Colonic mucosa (tissue), 4 donors: ENCODE measurements at regions not wholly inside any gene's neighbourhood (a gene's known extent, or its start where the extent isn't known, plus 50 kb on each side); places are given as distances from the start of the nearest gene placed in this dataset.

Experiments used
- DNase-seq: peaks from one replicate; pipeline ENCODE4 v3.0.0-alpha.2; 2020
- H3K27ac ChIP-seq: fragments of 200-600 bp; one replicate; pipeline ENCODE4 v1.8.0; 2021
- H3K27me3 ChIP-seq: fragments of 200-600 bp; one replicate; pipeline ENCODE4 v1.8.0; 2021
- H3K36me3 ChIP-seq: fragments of 200-600 bp; one replicate; pipeline ENCODE4 v1.8.0; 2021
- H3K4me1 ChIP-seq: fragments of 200-600 bp; one replicate; pipeline ENCODE4 v1.8.0; 2021; ENCODE audit warnings: mild to moderate bottlenecking
- H3K4me3 ChIP-seq: fragments of 200-600 bp; one replicate; pipeline ENCODE4 v1.8.0; 2021
- H3K9ac ChIP-seq, 2 donors: one replicate each; pipeline ENCODE4 v1.7.0; 2013; ENCODE audit warnings: control low read depth in 2 of 2, low read depth in 2 of 2, low read length in 2 of 2
- H3K9me3 ChIP-seq: fragments of 200-600 bp; one replicate; pipeline ENCODE4 v1.8.0; 2021
- CTCF ChIP-seq: fragments of 200-600 bp; IDR thresholded peaks from one replicate; pipeline ENCODE4 v1.8.0; 2022; ENCODE audit warnings: antibody characterized with exemption, mild to moderate bottlenecking
- intact Hi-C: fragments of 100-400 bp; cut with DNase I; formaldehyde crosslinking; loops from one replicate; pipeline ENCODE4 v1.14.1; 2022
- donor health status: healthy.
- donor health status: DM: no; HTN: no; CAD: no.
- donor health status: DM: no; HTN: no; CAD: no.

GRCh38 chr17:71741836-71742235 is 379.0 kb upstream of the SOX9 start:
- H3K27me3 ChIP-seq: no peaks in the 10 kb centered on the region
- H3K4me3 ChIP-seq: no peak overlapping the region
- no peak for DNase-seq
- no peak overlapping the region for H3K27ac ChIP-seq
- H3K36me3 ChIP-seq: no peaks in the 10 kb centered on the region
- intact Hi-C loops: no loop called here
- H3K9ac ChIP-seq: no peak overlapping the region
- no peaks in the 10 kb centered on the region for H3K4me1 ChIP-seq
- no peak for TF ChIP-seq CTCF
- no peaks in the 10 kb centered on the region for H3K9me3 ChIP-seq

- no peak for DNase-seq
- H3K27me3 ChIP-seq: no peaks in the 10 kb centered on the region
- no peak overlapping the region for H3K9ac ChIP-seq
- no peak overlapping the region for H3K4me3 ChIP-seq
- no peaks in the 10 kb centered on the region for H3K9me3 ChIP-seq
- no peaks in the 10 kb centered on the region for H3K4me1 ChIP-seq
- H3K27ac ChIP-seq: no peak overlapping the region
- intact Hi-C loops: no loop called here
- no peaks in the 10 kb centered on the region for H3K36me3 ChIP-seq
- no peak for TF ChIP-seq CTCF
These were observed 371.9 kb upstream of the SOX9 start for GRCh38 chr17:71748872-71749271.

- intact Hi-C loops: no loop called here
- Histone ChIP-seq H3K9me3 (no peaks in the 10 kb centered on the region), H3K4me1 (no peaks in the 10 kb centered on the region), H3K4me3 (no peak overlapping the region), H3K9ac (no peak overlapping the region), H3K27me3 (no peaks in the 10 kb centered on the region), H3K36me3 (no peaks in the 10 kb centered on the region), H3K27ac (no peak overlapping the region)
- no peak for DNase-seq
- no peak for TF ChIP-seq CTCF
These were observed 367.8 kb upstream of the SOX9 start for GRCh38 chr17:71753070-71753469.

GRCh38 chr17:71757156-71757555 is 363.7 kb upstream of the SOX9 start:
- no peak for TF ChIP-seq CTCF
- no peak overlapping the region for H3K27ac ChIP-seq
- H3K36me3 ChIP-seq: no peaks in the 10 kb centered on the region
- no peaks in the 10 kb centered on the region for H3K27me3 ChIP-seq
- no peak for DNase-seq
- no peaks in the 10 kb centered on the region for H3K4me1 ChIP-seq
- no peak overlapping the region for H3K4me3 ChIP-seq
- intact Hi-C loops: no loop called here
- H3K9ac ChIP-seq: no peak overlapping the region
- no peaks in the 10 kb centered on the region for H3K9me3 ChIP-seq

GRCh38 chr17:71757956-71758355 is 362.9 kb upstream of the SOX9 start:
- no peaks in the 10 kb centered on the region for H3K9me3 ChIP-seq
- no peaks in the 10 kb centered on the region for H3K27me3 ChIP-seq
- H3K27ac ChIP-seq: no peak overlapping the region
- H3K4me1 ChIP-seq: no peaks in the 10 kb centered on the region
- intact Hi-C loops: no loop called here
- H3K9ac ChIP-seq: no peak overlapping the region
- TF ChIP-seq CTCF: no peak
- DNase-seq: no peak
- H3K4me3 ChIP-seq: no peak overlapping the region
- no peaks in the 10 kb centered on the region for H3K36me3 ChIP-seq
